HG03066 (cell line): ENCODE measurements at regions not wholly inside any gene's neighbourhood (a gene's known extent, or its start where the extent isn't known, plus 50 kb on each side); places are given as distances from the start of the nearest gene placed in this dataset.

Source experiments
- ATAC-seq: cut with Tn5 transposase; IDR thresholded peaks from one replicate; pipeline ENCODE4 v1.9.1; 2021; ENCODE audit warnings: low read depth; ENCODE audit not compliant: unreplicated experiment

- ATAC-seq = no peak
These were observed 796.4 kb upstream of the ARPP21 start for GRCh38 chr3:34842706-34843480.

- no peak for ATAC-seq
These were observed 795.1 kb upstream of the ARPP21 start for GRCh38 chr3:34844323-34844620.

- ATAC-seq = no peak
These were observed 788.2 kb upstream of the ARPP21 start for GRCh38 chr3:34851137-34851536.

GRCh38 chr3:34852844-34853439 is 786.4 kb upstream of the ARPP21 start:
- ATAC-seq = no peak

- no peak for ATAC-seq
These were observed 783.0 kb upstream of the ARPP21 start for GRCh38 chr3:34856081-34856947.

GRCh38 chr3:34858067-34858660 is 781.2 kb upstream of the ARPP21 start:
- ATAC-seq = no peak

- no peak for ATAC-seq
These were observed 779.6 kb upstream of the ARPP21 start for GRCh38 chr3:34859746-34860145.

GRCh38 chr3:34862456-34862855 is 776.9 kb upstream of the ARPP21 start:
- ATAC-seq = no peak

GRCh38 chr3:34863485-34863884 is 775.8 kb upstream of the ARPP21 start:
- no peak for ATAC-seq

- ATAC-seq = no peak
These were observed 775.3 kb upstream of the ARPP21 start for GRCh38 chr3:34864011-34864410.

GRCh38 chr3:34865346-34865745 is 774.0 kb upstream of the ARPP21 start:
- ATAC-seq = no peak

GRCh38 chr3:34868935-34869334 is 770.4 kb upstream of the ARPP21 start:
- ATAC-seq = no peak

- no peak for ATAC-seq
These were observed 769.6 kb upstream of the ARPP21 start for GRCh38 chr3:34869696-34870095.

- no peak for ATAC-seq
These were observed 766.9 kb upstream of the ARPP21 start for GRCh38 chr3:34872406-34872805.

GRCh38 chr3:34876997-34877396 is 762.3 kb upstream of the ARPP21 start:
- no peak for ATAC-seq

- no peak for ATAC-seq
These were observed 760.8 kb upstream of the ARPP21 start for GRCh38 chr3:34878488-34878887.

GRCh38 chr3:34881026-34881425 is 758.3 kb upstream of the ARPP21 start:
- peak; percentile 68 for ATAC-seq

- no peak for ATAC-seq
These were observed 756.6 kb upstream of the ARPP21 start for GRCh38 chr3:34882764-34883163.

- ATAC-seq = no peak
These were observed 755.3 kb upstream of the ARPP21 start for GRCh38 chr3:34884007-34884406.

- no peak for ATAC-seq
These were observed 752.9 kb upstream of the ARPP21 start for GRCh38 chr3:34886443-34886842.

GRCh38 chr3:34889641-34890040 is 749.7 kb upstream of the ARPP21 start:
- ATAC-seq = no peak
